ENCODE measurements at regions not wholly inside any gene's neighbourhood (a gene's known extent, or its start where the extent isn't known, plus 50 kb on each side); places are given as distances from the start of the nearest gene placed in this dataset.

GRCh38 chr11:116185551-116185950, 587.2 kb downstream of the BUD13 start:
- DNase-seq: no peak
- H3K27me3 ChIP-seq: no peaks in the 10 kb centered on the region
- WGBS, 2 donors: 81 to 84% methylated on average over 4 of the region's 4 CpGs
- H3K9me3 ChIP-seq: no peaks in the 10 kb centered on the region
- intact Hi-C loops (cut with DNase I): no loop called here
- H3K36me3 ChIP-seq: no peaks in the 10 kb centered on the region
- H3K4me1 ChIP-seq: peaks cover 0 to 15% (median 4%) of the 10 kb centered on the region in 3 donors
- TF ChIP-seq POLR2A (IDR thresholded peaks at IDR 0.05) (no peak), CTCF (IDR thresholded peaks at IDR 0.05) (no peak)
- no peak overlapping the region for H3K27ac ChIP-seq
- H3K4me3 ChIP-seq: no peak overlapping the region

GRCh38 chr11:116184763-116185162, 588.0 kb downstream of the BUD13 start:
- DNase-seq: no peak
- intact Hi-C loops (cut with DNase I): no loop called here
- 86 to 94% methylated on average over 7 to 8 of the region's 8 CpGs for WGBS, 2 donors

GRCh38 chr11:116182356-116182966, 590.3 kb downstream of the BUD13 start:
- DNase-seq: no peak
- H3K4me3 ChIP-seq: no peak overlapping the region
- H3K27ac ChIP-seq: no peak overlapping the region
- 80 to 86% methylated on average over 7 of the region's 7 CpGs for WGBS, 2 donors
- H3K27me3 ChIP-seq: no peaks in the 10 kb centered on the region
- no peaks in the 10 kb centered on the region for H3K36me3 ChIP-seq
- TF ChIP-seq POLR2A (IDR thresholded peaks at IDR 0.05): no peak
- no peak for TF ChIP-seq CTCF (IDR thresholded peaks at IDR 0.05)
- peaks cover 0 to 22% (median 8%) of the 10 kb centered on the region in 3 donors for H3K4me1 ChIP-seq
- no peaks in the 10 kb centered on the region for H3K9me3 ChIP-seq
- intact Hi-C loops (cut with DNase I): no loop called here

More at GRCh38 chr11:116184763-116185162, 588.0 kb downstream of the BUD13 start:
- TF ChIP-seq POLR2A (IDR thresholded peaks at IDR 0.05): no peak
- no peak for TF ChIP-seq CTCF (IDR thresholded peaks at IDR 0.05)
- H3K4me1 ChIP-seq: peaks cover 0 to 22% (median 8%) of the 10 kb centered on the region in 3 donors
- no peaks in the 10 kb centered on the region for H3K27me3 ChIP-seq
- no peaks in the 10 kb centered on the region for H3K36me3 ChIP-seq
- H3K4me3 ChIP-seq: no peak overlapping the region
- H3K27ac ChIP-seq: no peak overlapping the region
- H3K9me3 ChIP-seq: no peaks in the 10 kb centered on the region

- peaks cover 0 to 22% (median 8%) of the 10 kb centered on the region in 3 donors for H3K4me1 ChIP-seq
- intact Hi-C loops (cut with DNase I): no loop called here
- no peaks in the 10 kb centered on the region for H3K27me3 ChIP-seq
- no peaks in the 10 kb centered on the region for H3K36me3 ChIP-seq
- no peak overlapping the region for H3K4me3 ChIP-seq
- H3K9me3 ChIP-seq: no peaks in the 10 kb centered on the region
- 43 to 67% methylated on average over 11 to 12 of the region's 13 CpGs for WGBS, 2 donors
- H3K27ac ChIP-seq: no peak overlapping the region
- DNase-seq: no peak
- no peak for TF ChIP-seq CTCF (IDR thresholded peaks at IDR 0.05)
Measured at GRCh38 chr11:116180806-116181600, 591.8 kb downstream of the BUD13 start.

- peaks cover 0 to 4% (median 0%) of the 10 kb centered on the region in 4 donors for H3K27me3 ChIP-seq
- WGBS, 2 donors: 43 to 49% methylated on average over 3 of the region's 3 CpGs
- no peaks in the 10 kb centered on the region for H3K9me3 ChIP-seq
- no peak overlapping the region for H3K27ac ChIP-seq
- H3K4me3 ChIP-seq: no peak overlapping the region
- H3K36me3 ChIP-seq: no peaks in the 10 kb centered on the region
- TF ChIP-seq POLR2A (IDR thresholded peaks at IDR 0.05) (no peak), CTCF (IDR thresholded peaks at IDR 0.05) (no peak)
- DNase-seq: no peak
- peaks cover 0 to 22% (median 8%) of the 10 kb centered on the region in 3 donors for H3K4me1 ChIP-seq
- intact Hi-C loops (cut with DNase I): no loop called here
Measured at GRCh38 chr11:116179401-116179800, 593.4 kb downstream of the BUD13 start.

Data from esophagus squamous epithelium (tissue), 5 donors.